Liver (tissue), 8 donors: ENCODE measurements at regions not wholly inside any gene's neighbourhood (a gene's known extent, or its start where the extent isn't known, plus 50 kb on each side); places are given as distances from the start of the nearest gene placed in this dataset.

Experiments
- DNase-seq: peaks from one replicate; pipeline ENCODE4 v3.0.0-alpha.2; 2017; ENCODE audit warnings: low spot score
- H3K27ac ChIP-seq, 2 donors: one replicate each; pipeline ENCODE4 v1.7.0; 2013; ENCODE audit warnings: inconsistent platforms in 2 of 2, low read length in 2 of 2, control low read depth in 1 of 2, low read depth in 1 of 2, mild to moderate bottlenecking in 1 of 2
- H3K27me3 ChIP-seq, 4 donors: one replicate each; pipeline versions ENCODE4 v1.6.1 to v1.7.0; 2013; ENCODE audit warnings: low read length in 3 of 4, inconsistent platforms in 1 of 4, mild to moderate bottlenecking in 1 of 4, moderate library complexity in 1 of 4; ENCODE audit not compliant: control insufficient read depth in 4 of 4, insufficient read depth in 4 of 4
- H3K36me3 ChIP-seq, 4 donors: one replicate each; pipeline versions ENCODE4 v1.6.1 to v1.7.0; 2013; ENCODE audit warnings: low read length in 3 of 4, mild to moderate bottlenecking in 3 of 4, low read depth in 1 of 4, moderate library complexity in 1 of 4; ENCODE audit not compliant: control insufficient read depth in 4 of 4, insufficient read depth in 3 of 4
- H3K4me1 ChIP-seq, 4 donors: one replicate each; pipeline versions ENCODE4 v1.6.1 to v1.7.0; 2013; ENCODE audit warnings: low read length in 3 of 4, mild to moderate bottlenecking in 3 of 4, moderate library complexity in 1 of 4; ENCODE audit not compliant: control insufficient read depth in 4 of 4, insufficient read depth in 4 of 4
- H3K4me3 ChIP-seq, 3 donors: one replicate each; pipeline versions ENCODE4 v1.6.1 to v1.7.0; 2013; ENCODE audit warnings: low read length in 3 of 3, control low read depth in 1 of 3, low read depth in 1 of 3, mild to moderate bottlenecking in 1 of 3
- H3K9ac ChIP-seq, 2 donors: one replicate each; pipeline ENCODE4 v1.7.0; 2013; ENCODE audit warnings: low read length in 2 of 2, mild to moderate bottlenecking in 2 of 2, moderate library complexity in 2 of 2, control low read depth in 1 of 2, low read depth in 1 of 2
- H3K9me3 ChIP-seq, 4 donors: one replicate each; pipeline versions ENCODE4 v1.6.1 to v1.7.0; 2013; ENCODE audit warnings: low read length in 3 of 4; ENCODE audit not compliant: control insufficient read depth in 4 of 4
- ATF3 ChIP-seq: IDR thresholded peaks from 2 replicates; pipeline ENCODE4 v1.6.1; 2016; ENCODE audit warnings: antibody characterized with exemption
- EGR1 ChIP-seq, 2 donors: IDR thresholded peaks; 2 replicates each; pipeline ENCODE4 v1.6.1; 2016 to 2018; ENCODE audit warnings: antibody characterized with exemption in 2 of 2, low read depth in 2 of 2
- FOXA1 ChIP-seq: IDR thresholded peaks from 2 replicates; pipeline ENCODE4 v1.6.1; 2016; ENCODE audit warnings: antibody characterized with exemption
- FOXA2 ChIP-seq: IDR thresholded peaks from 2 replicates; pipeline ENCODE4 v1.6.1; 2016; ENCODE audit warnings: antibody characterized with exemption
- GABPA ChIP-seq, 2 donors: IDR thresholded peaks in 1 of 2; conservative IDR thresholded peaks in 1 of 2; 2 replicates each; pipeline ENCODE4 v1.6.1; 2016; ENCODE audit warnings: antibody characterized with exemption in 2 of 2, mild to moderate bottlenecking in 1 of 2, moderate library complexity in 1 of 2
- HNF4A ChIP-seq, 2 donors: conservative IDR thresholded peaks; 2 replicates each; pipeline ENCODE4 v1.6.1; 2016; ENCODE audit warnings: antibody characterized with exemption in 2 of 2, mild to moderate bottlenecking in 2 of 2
- HNF4G ChIP-seq: IDR thresholded peaks from 2 replicates; pipeline ENCODE4 v1.6.1; 2016; ENCODE audit warnings: antibody characterized with exemption
- JUND ChIP-seq, 2 donors: IDR thresholded peaks; 2 replicates each; pipeline ENCODE4 v1.6.1; 2016; ENCODE audit warnings: antibody characterized with exemption in 2 of 2
- MAX ChIP-seq: IDR thresholded peaks from 2 replicates; pipeline ENCODE4 v1.6.1; 2016; ENCODE audit warnings: antibody characterized with exemption
- NR2F2 ChIP-seq: IDR thresholded peaks from 2 replicates; pipeline ENCODE4 v1.6.1; 2016; ENCODE audit warnings: antibody characterized with exemption
- RAD21 ChIP-seq, 2 donors: IDR thresholded peaks; 2 replicates each; pipeline ENCODE4 v1.6.1; 2016; ENCODE audit warnings: antibody characterized with exemption in 2 of 2, mild to moderate bottlenecking in 2 of 2
- RXRA ChIP-seq, 2 donors: IDR thresholded peaks; 2 replicates each; pipeline ENCODE4 v1.6.1; 2017 to 2018; ENCODE audit warnings: antibody characterized with exemption in 2 of 2, mild to moderate bottlenecking in 1 of 2
- SP1 ChIP-seq: IDR thresholded peaks from 2 replicates; pipeline ENCODE4 v1.6.1; 2018; ENCODE audit warnings: antibody characterized with exemption, mild to moderate bottlenecking
- TAF1 ChIP-seq: conservative IDR thresholded peaks from 2 replicates; pipeline ENCODE4 v1.6.1; 2016; ENCODE audit warnings: antibody characterized with exemption, mild to moderate bottlenecking
- YY1 ChIP-seq: IDR thresholded peaks from 2 replicates; pipeline ENCODE4 v1.6.1; 2016; ENCODE audit warnings: antibody characterized with exemption, mild to moderate bottlenecking
- WGBS: extraction: QIAGEN DNeasy Blood & Tissue Kit; methylation state at CpG from one replicate; pipeline ENCODE4 v1.1.7; 2013; 5-methylcytosine and 5-hydroxymethylcytosine counted together
- TF ChIP-seq, protein P1 (sequence below): IDR thresholded peaks from 2 replicates; pipeline ENCODE4 v1.6.1; 2016; ENCODE audit warnings: antibody characterized with exemption
- TF ChIP-seq, protein P2 (sequence below): fragments of 150-350 bp; IDR thresholded peaks from 2 replicates; pipeline ENCODE4 v1.5.1; 2017; ENCODE audit warnings: improper control_type of control experiment, low read depth, low read length; ENCODE audit not compliant: missing input control
- TF ChIP-seq, protein P3 (sequence below): IDR thresholded peaks from 2 replicates; pipeline ENCODE4 v1.6.1; 2016; ENCODE audit warnings: antibody characterized with exemption, mild to moderate bottlenecking
- donor health status: healthy.
- donor health status: healthy.
- donor health status: healthy.
- donor health status: healthy.
- donor health status: healthy.

GRCh38 chr19:28718909-28719308 is 494.0 kb downstream of the UQCRFS1 start:
- H3K4me1 ChIP-seq, result no peaks in the 10 kb centered on the region
- no peak overlapping the region for H3K27ac ChIP-seq
- no peaks in the 10 kb centered on the region for H3K27me3 ChIP-seq
- TF ChIP-seq EGR1 (IDR thresholded peaks at IDR 0.05; ENCODE audit: low read depth in 2 of 2) (no peak), MAX (no peak), RAD21 (IDR thresholded peaks at IDR 0.05) (no peak), HNF4A (conservative IDR thresholded peaks at IDR 0.05) (no peak), ATF3 (no peak), TAF1 (no peak), YY1 (no peak), NR2F2 (no peak), RXRA (IDR thresholded peaks at IDR 0.05) (no peak), FOXA1 (no peak), SP1 (no peak), HNF4G (no peak), GABPA (IDR thresholded peaks at IDR 0.05 in 1 of 2, conservative IDR thresholded peaks at IDR 0.05 in 1 of 2) (no peak), FOXA2 (no peak), JUND (IDR thresholded peaks at IDR 0.05) (no peak)
- TF ChIP-seq, protein P1, sequence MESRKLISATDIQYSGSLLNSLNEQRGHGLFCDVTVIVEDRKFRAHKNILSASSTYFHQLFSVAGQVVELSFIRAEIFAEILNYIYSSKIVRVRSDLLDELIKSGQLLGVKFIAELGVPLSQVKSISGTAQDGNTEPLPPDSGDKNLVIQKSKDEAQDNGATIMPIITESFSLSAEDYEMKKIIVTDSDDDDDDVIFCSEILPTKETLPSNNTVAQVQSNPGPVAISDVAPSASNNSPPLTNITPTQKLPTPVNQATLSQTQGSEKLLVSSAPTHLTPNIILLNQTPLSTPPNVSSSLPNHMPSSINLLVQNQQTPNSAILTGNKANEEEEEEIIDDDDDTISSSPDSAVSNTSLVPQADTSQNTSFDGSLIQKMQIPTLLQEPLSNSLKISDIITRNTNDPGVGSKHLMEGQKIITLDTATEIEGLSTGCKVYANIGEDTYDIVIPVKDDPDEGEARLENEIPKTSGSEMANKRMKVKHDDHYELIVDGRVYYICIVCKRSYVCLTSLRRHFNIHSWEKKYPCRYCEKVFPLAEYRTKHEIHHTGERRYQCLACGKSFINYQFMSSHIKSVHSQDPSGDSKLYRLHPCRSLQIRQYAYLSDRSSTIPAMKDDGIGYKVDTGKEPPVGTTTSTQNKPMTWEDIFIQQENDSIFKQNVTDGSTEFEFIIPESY, result no peak
- TF ChIP-seq, protein P2, sequence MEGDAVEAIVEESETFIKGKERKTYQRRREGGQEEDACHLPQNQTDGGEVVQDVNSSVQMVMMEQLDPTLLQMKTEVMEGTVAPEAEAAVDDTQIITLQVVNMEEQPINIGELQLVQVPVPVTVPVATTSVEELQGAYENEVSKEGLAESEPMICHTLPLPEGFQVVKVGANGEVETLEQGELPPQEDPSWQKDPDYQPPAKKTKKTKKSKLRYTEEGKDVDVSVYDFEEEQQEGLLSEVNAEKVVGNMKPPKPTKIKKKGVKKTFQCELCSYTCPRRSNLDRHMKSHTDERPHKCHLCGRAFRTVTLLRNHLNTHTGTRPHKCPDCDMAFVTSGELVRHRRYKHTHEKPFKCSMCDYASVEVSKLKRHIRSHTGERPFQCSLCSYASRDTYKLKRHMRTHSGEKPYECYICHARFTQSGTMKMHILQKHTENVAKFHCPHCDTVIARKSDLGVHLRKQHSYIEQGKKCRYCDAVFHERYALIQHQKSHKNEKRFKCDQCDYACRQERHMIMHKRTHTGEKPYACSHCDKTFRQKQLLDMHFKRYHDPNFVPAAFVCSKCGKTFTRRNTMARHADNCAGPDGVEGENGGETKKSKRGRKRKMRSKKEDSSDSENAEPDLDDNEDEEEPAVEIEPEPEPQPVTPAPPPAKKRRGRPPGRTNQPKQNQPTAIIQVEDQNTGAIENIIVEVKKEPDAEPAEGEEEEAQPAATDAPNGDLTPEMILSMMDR, result no peak
- TF ChIP-seq, protein P3, sequence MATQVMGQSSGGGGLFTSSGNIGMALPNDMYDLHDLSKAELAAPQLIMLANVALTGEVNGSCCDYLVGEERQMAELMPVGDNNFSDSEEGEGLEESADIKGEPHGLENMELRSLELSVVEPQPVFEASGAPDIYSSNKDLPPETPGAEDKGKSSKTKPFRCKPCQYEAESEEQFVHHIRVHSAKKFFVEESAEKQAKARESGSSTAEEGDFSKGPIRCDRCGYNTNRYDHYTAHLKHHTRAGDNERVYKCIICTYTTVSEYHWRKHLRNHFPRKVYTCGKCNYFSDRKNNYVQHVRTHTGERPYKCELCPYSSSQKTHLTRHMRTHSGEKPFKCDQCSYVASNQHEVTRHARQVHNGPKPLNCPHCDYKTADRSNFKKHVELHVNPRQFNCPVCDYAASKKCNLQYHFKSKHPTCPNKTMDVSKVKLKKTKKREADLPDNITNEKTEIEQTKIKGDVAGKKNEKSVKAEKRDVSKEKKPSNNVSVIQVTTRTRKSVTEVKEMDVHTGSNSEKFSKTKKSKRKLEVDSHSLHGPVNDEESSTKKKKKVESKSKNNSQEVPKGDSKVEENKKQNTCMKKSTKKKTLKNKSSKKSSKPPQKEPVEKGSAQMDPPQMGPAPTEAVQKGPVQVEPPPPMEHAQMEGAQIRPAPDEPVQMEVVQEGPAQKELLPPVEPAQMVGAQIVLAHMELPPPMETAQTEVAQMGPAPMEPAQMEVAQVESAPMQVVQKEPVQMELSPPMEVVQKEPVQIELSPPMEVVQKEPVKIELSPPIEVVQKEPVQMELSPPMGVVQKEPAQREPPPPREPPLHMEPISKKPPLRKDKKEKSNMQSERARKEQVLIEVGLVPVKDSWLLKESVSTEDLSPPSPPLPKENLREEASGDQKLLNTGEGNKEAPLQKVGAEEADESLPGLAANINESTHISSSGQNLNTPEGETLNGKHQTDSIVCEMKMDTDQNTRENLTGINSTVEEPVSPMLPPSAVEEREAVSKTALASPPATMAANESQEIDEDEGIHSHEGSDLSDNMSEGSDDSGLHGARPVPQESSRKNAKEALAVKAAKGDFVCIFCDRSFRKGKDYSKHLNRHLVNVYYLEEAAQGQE, result no peak
- no peak overlapping the region for H3K4me3 ChIP-seq
- no peaks in the 10 kb centered on the region for H3K9me3 ChIP-seq
- no peaks in the 10 kb centered on the region for H3K36me3 ChIP-seq
- 81% methylated on average over 3 of the region's 3 CpGs for WGBS
- H3K9ac ChIP-seq, result no peak overlapping the region
- no peak for DNase-seq

DNA sequence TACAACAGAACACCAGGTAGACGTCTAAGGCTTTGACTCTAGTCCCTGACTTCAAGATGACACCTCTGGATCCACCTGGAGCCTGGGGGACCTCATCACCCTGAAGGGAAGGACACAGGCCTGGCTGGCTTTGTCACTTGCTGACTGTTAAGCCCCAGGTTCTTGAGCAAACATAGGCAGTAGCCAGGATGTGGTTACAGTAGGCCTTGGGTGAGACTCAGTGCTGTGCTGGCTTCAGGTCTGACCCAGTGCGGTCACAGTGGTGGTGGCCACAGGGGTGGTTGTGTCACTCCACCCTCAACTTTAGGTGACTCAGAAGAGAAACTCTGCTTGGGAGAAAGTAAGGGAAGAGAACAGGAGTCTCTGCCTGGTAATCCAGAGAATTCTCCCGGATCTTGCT is 497.8 kb downstream of the UQCRFS1 start:
- DNase-seq, result no peak
- Histone ChIP-seq H3K4me1 (no peaks in the 10 kb centered on the region), H3K9me3 (no peaks in the 10 kb centered on the region), H3K36me3 (no peaks in the 10 kb centered on the region), H3K27me3 (no peaks in the 10 kb centered on the region), H3K9ac (no peak overlapping the region), H3K27ac (no peak overlapping the region), H3K4me3 (no peak overlapping the region)
- 85% methylated on average over 3 of the region's 3 CpGs for WGBS
- TF ChIP-seq, protein P3, result no peak
- no peak for TF ChIP-seq FOXA2
- no peak for TF ChIP-seq EGR1 (IDR thresholded peaks at IDR 0.05; ENCODE audit: low read depth in 2 of 2)
- no peak for TF ChIP-seq RXRA (IDR thresholded peaks at IDR 0.05)
- TF ChIP-seq RAD21 (IDR thresholded peaks at IDR 0.05), result no peak
- no peak for TF ChIP-seq MAX
- TF ChIP-seq FOXA1, result no peak
- TF ChIP-seq TAF1, result no peak
- no peak for TF ChIP-seq ATF3
- no peak for TF ChIP-seq NR2F2
- TF ChIP-seq JUND (IDR thresholded peaks at IDR 0.05), result no peak
- no peak for TF ChIP-seq HNF4G
- TF ChIP-seq YY1, result no peak
